CD8-positive, alpha-beta memory T cell (primary cell): ENCODE measurements at regions not wholly inside any gene's neighbourhood (a gene's known extent, or its start where the extent isn't known, plus 50 kb on each side); places are given as distances from the start of the nearest gene placed in this dataset.

Experiments
- CTCF ChIA-PET: fragments of 350-600 bp; sonication (Branson Sonifier 250); formaldehyde crosslinking; loops from one replicate; lab custom pipeline; 2021; ENCODE audit warnings: antibody characterized with exemption; lab: Charles Lee
- POLR2A ChIA-PET: fragments of 350-600 bp; sonication (Branson Sonifier 250); formaldehyde crosslinking; loops from one replicate; lab custom pipeline; 2021; ENCODE audit warnings: antibody characterized with exemption; lab: Charles Lee
- DNase-seq, 5 donors: peaks; one replicate each; pipeline versions ENCODE4 v3.0.0 to v3.0.0-alpha.2; 2020 to 2022; ENCODE audit warnings: mixed read lengths in 1 of 5
- H3K27ac ChIP-seq: one replicate; pipeline ENCODE4 v1.7.0; 2013; ENCODE audit warnings: low read depth, mild to moderate bottlenecking, low read length, moderate library complexity
- H3K27me3 ChIP-seq: 2 replicates; pipeline ENCODE4 v1.7.0; 2013; ENCODE audit warnings: low read length, mild to moderate bottlenecking; ENCODE audit not compliant: insufficient read depth, poor library complexity, severe bottlenecking
- H3K36me3 ChIP-seq: 2 replicates; pipeline ENCODE4 v1.7.0; 2013; ENCODE audit warnings: mild to moderate bottlenecking, low read length, moderate library complexity; ENCODE audit not compliant: insufficient read depth
- H3K4me1 ChIP-seq: 2 replicates; pipeline ENCODE4 v1.7.0; 2013; ENCODE audit warnings: mild to moderate bottlenecking, low read length, moderate library complexity; ENCODE audit not compliant: insufficient read depth
- H3K4me3 ChIP-seq: 2 replicates; pipeline ENCODE4 v1.7.0; 2013; ENCODE audit warnings: mild to moderate bottlenecking, low read length
- H3K9me3 ChIP-seq: 2 replicates; pipeline ENCODE4 v1.7.0; 2013; ENCODE audit warnings: mild to moderate bottlenecking, low read length
- H3K27ac Mint-ChIP-seq, 8 donors: one replicate each; pipeline ENCODE4 v1.8.0; 2020 to 2021; ENCODE audit warnings: mixed read lengths in 8 of 8, mild to moderate bottlenecking in 6 of 8, inconsistent platforms in 3 of 8, moderate library complexity in 3 of 8
- H3K27me3 Mint-ChIP-seq, 2 donors: one replicate each; pipeline ENCODE4 v1.8.0; 2020 to 2021; ENCODE audit warnings: mixed read lengths in 2 of 2, mild to moderate bottlenecking in 1 of 2, moderate library complexity in 1 of 2
- H3K36me3 Mint-ChIP-seq, 3 donors: one replicate each; pipeline ENCODE4 v1.8.0; 2020 to 2021; ENCODE audit warnings: mixed read lengths in 3 of 3, inconsistent platforms in 1 of 3, mild to moderate bottlenecking in 1 of 3
- H3K4me1 Mint-ChIP-seq, 3 donors: one replicate each; pipeline ENCODE4 v1.8.0; 2020 to 2021; ENCODE audit warnings: mixed read lengths in 3 of 3, inconsistent platforms in 1 of 3, mild to moderate bottlenecking in 1 of 3
- H3K4me3 Mint-ChIP-seq, 7 donors: one replicate each; pipeline ENCODE4 v1.8.0; 2020 to 2021; ENCODE audit warnings: mixed read lengths in 7 of 7, mild to moderate bottlenecking in 6 of 7, moderate library complexity in 4 of 7, inconsistent platforms in 2 of 7
- H3K9me3 Mint-ChIP-seq, 5 donors: one replicate each; pipeline ENCODE4 v1.8.0; 2020 to 2022; ENCODE audit warnings: mixed read lengths in 5 of 5, mild to moderate bottlenecking in 3 of 5, moderate library complexity in 2 of 5, inconsistent platforms in 1 of 5

GRCh38 chr6:25018568-25018954, 82.8 kb upstream of the RIPOR2 start:
- no peaks in the 10 kb centered on the region for H3K27me3 ChIP-seq
- H3K27ac ChIP-seq, result no peak overlapping the region
- H3K4me3 ChIP-seq, result no peak overlapping the region
- no peaks in the 10 kb centered on the region for H3K9me3 Mint-ChIP-seq
- no peaks in the 10 kb centered on the region for H3K9me3 ChIP-seq
- H3K4me3 Mint-ChIP-seq, result no peak overlapping the region
- no peak overlapping the region for H3K27ac Mint-ChIP-seq
- CTCF ChIA-PET, result interaction anchor here (0.6 to 10.7 kb wide), 42 partner anchors 9 to 438 kb away, joined by 3 to 131 read pairs (median 5); partner anchors contain the start of gene RIPOR2
- H3K27me3 Mint-ChIP-seq, result no peaks in the 10 kb centered on the region
- H3K36me3 ChIP-seq, result no peaks in the 10 kb centered on the region
- H3K36me3 Mint-ChIP-seq, result peaks cover 4 to 17% (median 4%) of the 10 kb centered on the region in 3 donors
- no peak for DNase-seq
- peaks cover 29% of the 10 kb centered on the region for H3K4me1 ChIP-seq
- H3K4me1 Mint-ChIP-seq, result peaks cover 36 to 49% (median 45%) of the 10 kb centered on the region in 3 donors
- POLR2A ChIA-PET, result interaction anchor here (0.8 to 1.5 kb wide), 6 partner anchors 9 to 301 kb away, joined by 3 to 8 read pairs (median 3); no protein-coding TSS in a partner anchor

GRCh38 chr6:25022140-25022553, 86.4 kb upstream of the RIPOR2 start:
- Mint-ChIP-seq H3K36me3 (peaks cover 4 to 19% (median 8%) of the 10 kb centered on the region in 3 donors), H3K4me3 (no peak overlapping the region), H3K4me1 (peaks cover 39 to 53% (median 47%) of the 10 kb centered on the region in 3 donors), H3K27me3 (no peaks in the 10 kb centered on the region), H3K9me3 (no peaks in the 10 kb centered on the region), H3K27ac (peak overlapping the region in 1 of 8 donors; percentile 53)
- H3K27ac ChIP-seq, result no peak overlapping the region
- no peaks in the 10 kb centered on the region for H3K27me3 ChIP-seq
- ChIA-PET CTCF (interaction anchor here (1.5 to 10.7 kb wide), 2 partner anchors 167 to 440 kb away, joined by 5 to 131 read pairs; no protein-coding TSS in a partner anchor), POLR2A (no interaction called here)
- no peak for DNase-seq
- no peaks in the 10 kb centered on the region for H3K9me3 ChIP-seq
- H3K36me3 ChIP-seq, result no peaks in the 10 kb centered on the region
- peaks cover 30% of the 10 kb centered on the region for H3K4me1 ChIP-seq
- H3K4me3 ChIP-seq, result no peak overlapping the region

- Mint-ChIP-seq H3K36me3 (peaks cover 4 to 22% (median 5%) of the 10 kb centered on the region in 3 donors), H3K4me1 (peaks cover 43 to 56% (median 53%) of the 10 kb centered on the region in 3 donors), H3K9me3 (no peaks in the 10 kb centered on the region), H3K4me3 (no peak overlapping the region), H3K27ac (no peak overlapping the region), H3K27me3 (no peaks in the 10 kb centered on the region)
- H3K4me1 ChIP-seq, result peaks cover 35% of the 10 kb centered on the region
- CTCF ChIA-PET, result interaction anchor here (4.8 to 6.8 kb wide), 2 partner anchors 47 to 90 kb away, joined by 19 to 78 read pairs; no protein-coding TSS in a partner anchor
- no peaks in the 10 kb centered on the region for H3K9me3 ChIP-seq
- H3K4me3 ChIP-seq, result no peak overlapping the region
- POLR2A ChIA-PET, result no interaction called here
- H3K36me3 ChIP-seq, result no peaks in the 10 kb centered on the region
- no peaks in the 10 kb centered on the region for H3K27me3 ChIP-seq
- DNase-seq, result no peak
- H3K27ac ChIP-seq, result no peak overlapping the region
These were observed 88.0 kb upstream of the RIPOR2 start for GRCh38 chr6:25023781-25024180.

- CTCF ChIA-PET, result interaction anchor here (1.0 to 6.8 kb wide), 5 partner anchors 8 to 91 kb away, joined by 3 to 78 read pairs (median 19); no protein-coding TSS in a partner anchor
These were observed 89.1 kb upstream of the RIPOR2 start for GRCh38 chr6:25024821-25025220.

GRCh38 chr6:25025248-25025918, 89.6 kb upstream of the RIPOR2 start:
- peaks cover 52 to 64% (median 60%) of the 10 kb centered on the region in 3 donors for H3K4me1 Mint-ChIP-seq
- H3K4me3 Mint-ChIP-seq, result peak overlapping the region in 4 of 7 donors; percentile 6 to 48 (median 38)
- Histone ChIP-seq H3K9me3 (no peaks in the 10 kb centered on the region), H3K36me3 (no peaks in the 10 kb centered on the region), H3K27me3 (no peaks in the 10 kb centered on the region), H3K4me1 (peaks cover 35% of the 10 kb centered on the region), H3K27ac (no peak overlapping the region), H3K4me3 (no peak overlapping the region)
- DNase-seq, result no peak
- CTCF ChIA-PET, result interaction anchor here (1.0 to 6.8 kb wide), 9 partner anchors 7 to 92 kb away, joined by 3 to 78 read pairs (median 19); no protein-coding TSS in a partner anchor
- POLR2A ChIA-PET, result interaction anchor here (0.7 to 2.8 kb wide), 6 partner anchors 10 to 117 kb away, joined by 3 to 21 read pairs (median 6); no protein-coding TSS in a partner anchor
- no peaks in the 10 kb centered on the region for H3K27me3 Mint-ChIP-seq
- no peaks in the 10 kb centered on the region for H3K9me3 Mint-ChIP-seq
- peak overlapping the region in 7 of 8 donors; percentile 70 to 90 (median 84) for H3K27ac Mint-ChIP-seq
- H3K36me3 Mint-ChIP-seq, result peaks cover 4 to 27% (median 9%) of the 10 kb centered on the region in 3 donors

More at GRCh38 chr6:25024821-25025220, 89.1 kb upstream of the RIPOR2 start:
- no peak for DNase-seq
- no peak overlapping the region for H3K27ac ChIP-seq
- H3K4me3 ChIP-seq, result no peak overlapping the region
- peak overlapping the region in 2 of 7 donors; percentile 33 to 38 for H3K4me3 Mint-ChIP-seq
- H3K36me3 ChIP-seq, result no peaks in the 10 kb centered on the region
- POLR2A ChIA-PET, result interaction anchor here (0.7 to 1.2 kb wide), 2 partner anchors 23 to 117 kb away, joined by 3 read pairs; no protein-coding TSS in a partner anchor
- peaks cover 4 to 26% (median 7%) of the 10 kb centered on the region in 3 donors for H3K36me3 Mint-ChIP-seq
- no peaks in the 10 kb centered on the region for H3K9me3 ChIP-seq
- peak overlapping the region in 7 of 8 donors; percentile 13 to 90 (median 76) for H3K27ac Mint-ChIP-seq
- peaks cover 35% of the 10 kb centered on the region for H3K4me1 ChIP-seq
- H3K4me1 Mint-ChIP-seq, result peaks cover 48 to 62% (median 59%) of the 10 kb centered on the region in 3 donors
- no peaks in the 10 kb centered on the region for H3K27me3 ChIP-seq
- H3K27me3 Mint-ChIP-seq, result no peaks in the 10 kb centered on the region
- no peaks in the 10 kb centered on the region for H3K9me3 Mint-ChIP-seq

- Mint-ChIP-seq H3K4me1 (peaks cover 52 to 63% (median 60%) of the 10 kb centered on the region in 3 donors), H3K27me3 (no peaks in the 10 kb centered on the region), H3K27ac (peak overlapping the region in 7 of 8 donors; percentile 37 to 90 (median 82)), H3K9me3 (no peaks in the 10 kb centered on the region), H3K4me3 (peak overlapping the region in 3 of 7 donors; percentile 6 to 48 (median 42)), H3K36me3 (peaks cover 4 to 29% (median 9%) of the 10 kb centered on the region in 3 donors)
- DNase-seq, result no peak
- ChIA-PET POLR2A (interaction anchor here (0.7 to 2.8 kb wide), 6 partner anchors 10 to 118 kb away, joined by 3 to 21 read pairs (median 6); no protein-coding TSS in a partner anchor), CTCF (interaction anchor here (1.1 to 6.8 kb wide), 12 partner anchors 8 to 170 kb away, joined by 3 to 78 read pairs (median 15); no protein-coding TSS in a partner anchor)
- no peaks in the 10 kb centered on the region for H3K9me3 ChIP-seq
- H3K36me3 ChIP-seq, result no peaks in the 10 kb centered on the region
- H3K27me3 ChIP-seq, result no peaks in the 10 kb centered on the region
- no peak overlapping the region for H3K4me3 ChIP-seq
- no peak overlapping the region for H3K27ac ChIP-seq
- peaks cover 35% of the 10 kb centered on the region for H3K4me1 ChIP-seq
These were observed 90.2 kb upstream of the RIPOR2 start for GRCh38 chr6:25025919-25026301.

- no peak for DNase-seq
- Mint-ChIP-seq H3K36me3 (peaks cover 0 to 30% (median 9%) of the 10 kb centered on the region in 3 donors), H3K27me3 (no peaks in the 10 kb centered on the region), H3K4me3 (peak overlapping the region in 5 of 7 donors; percentile 2 to 55 (median 46)), H3K4me1 (peaks cover 54 to 68% (median 64%) of the 10 kb centered on the region in 3 donors), H3K27ac (peak overlapping the region; percentile 33 to 90 (median 78)), H3K9me3 (no peaks in the 10 kb centered on the region)
- ChIA-PET POLR2A (interaction anchor here (0.6 to 2.8 kb wide), 8 partner anchors 9 to 308 kb away, joined by 3 to 21 read pairs (median 4); partner anchors contain the start of gene C6orf62), CTCF (interaction anchor here (0.7 to 6.8 kb wide), 35 partner anchors 9 to 360 kb away, joined by 3 to 78 read pairs (median 5); partner anchors contain the start of genes ACOT13 and TDP2)
- Histone ChIP-seq H3K27ac (no peak overlapping the region), H3K9me3 (no peaks in the 10 kb centered on the region), H3K36me3 (no peaks in the 10 kb centered on the region), H3K27me3 (no peaks in the 10 kb centered on the region), H3K4me3 (no peak overlapping the region), H3K4me1 (peaks cover 35% of the 10 kb centered on the region)
These were observed 91.0 kb upstream of the RIPOR2 start for GRCh38 chr6:25026723-25027122.
